ENCODE measurements at regions not wholly inside any gene's neighbourhood (a gene's known extent, or its start where the extent isn't known, plus 50 kb on each side); places are given as distances from the start of the nearest gene placed in this dataset.

GRCh38 chr6:166679566-166679965, 52.5 kb upstream of the RPS6KA2 start:
- no peaks in the 10 kb centered on the region for H3K9me3 ChIP-seq (replicated peaks; ENCODE audit: low read length)
- H3K4me2 ChIP-seq (ENCODE audit: low read length) = no peak overlapping the region
- no peak overlapping the region for H3K9ac ChIP-seq (ENCODE audit: low read depth, low read length)
- H3K4me1 ChIP-seq (ENCODE audit: control insufficient read depth, insufficient read depth, low read length) = peaks cover 6% of the 10 kb centered on the region
- no peaks in the 10 kb centered on the region for H3K36me3 ChIP-seq (ENCODE audit: insufficient read depth, low read length)
- peaks cover 2% of the 10 kb centered on the region for H3K27me3 ChIP-seq (ENCODE audit: control insufficient read depth, insufficient read depth, low read length)
- H3K4me3 ChIP-seq (ENCODE audit: low read length) = no peak overlapping the region

GRCh38 chr6:166678426-166678825, 51.4 kb upstream of the RPS6KA2 start:
- Histone ChIP-seq H3K9me3 (replicated peaks; ENCODE audit: low read length) (no peaks in the 10 kb centered on the region), H3K27me3 (ENCODE audit: control insufficient read depth, insufficient read depth, low read length) (peaks cover 6% of the 10 kb centered on the region), H3K9ac (ENCODE audit: low read depth, low read length) (no peak overlapping the region), H3K4me3 (ENCODE audit: low read length) (no peak overlapping the region), H3K4me1 (ENCODE audit: control insufficient read depth, insufficient read depth, low read length) (peaks cover 2% of the 10 kb centered on the region), H3K36me3 (ENCODE audit: insufficient read depth, low read length) (no peaks in the 10 kb centered on the region), H3K4me2 (ENCODE audit: low read length) (no peak overlapping the region)

GRCh38 chr6:166677941-166678340, 50.9 kb upstream of the RPS6KA2 start:
- H3K4me1 ChIP-seq (ENCODE audit: control insufficient read depth, insufficient read depth, low read length) = no peaks in the 10 kb centered on the region
- no peak overlapping the region for H3K4me2 ChIP-seq (ENCODE audit: low read length)

More at GRCh38 chr6:166677941-166678340, 50.9 kb upstream of the RPS6KA2 start:
- no peak overlapping the region for H3K9ac ChIP-seq (ENCODE audit: low read depth, low read length)
- no peaks in the 10 kb centered on the region for H3K9me3 ChIP-seq (replicated peaks; ENCODE audit: low read length)
- no peaks in the 10 kb centered on the region for H3K36me3 ChIP-seq (ENCODE audit: insufficient read depth, low read length)
- H3K4me3 ChIP-seq (ENCODE audit: low read length) = no peak overlapping the region
- peaks cover 8% of the 10 kb centered on the region for H3K27me3 ChIP-seq (ENCODE audit: control insufficient read depth, insufficient read depth, low read length)
